Left ventricle myocardium inferior (tissue), 1 donor: ENCODE measurements at regions not wholly inside any gene's neighbourhood (a gene's known extent, or its start where the extent isn't known, plus 50 kb on each side); places are given as distances from the start of the nearest gene placed in this dataset.

Experiments
- DNase-seq: peaks from one replicate; pipeline ENCODE4 v3.0.0-alpha.2; 2020
- H3K27ac ChIP-seq: fragments of 200-600 bp; replicated peaks from 2 replicates; pipeline ENCODE4 v1.8.0; 2021
- H3K27me3 ChIP-seq: fragments of 200-600 bp; 2 replicates; pipeline ENCODE4 v1.8.0; 2021; ENCODE audit warnings: low read depth
- H3K36me3 ChIP-seq: fragments of 200-600 bp; 2 replicates; pipeline ENCODE4 v1.8.0; 2021
- H3K4me1 ChIP-seq: fragments of 200-600 bp; 2 replicates; pipeline ENCODE4 v1.8.0; 2021
- H3K4me3 ChIP-seq: fragments of 200-600 bp; 2 replicates; pipeline ENCODE4 v1.8.0; 2021; ENCODE audit warnings: mild to moderate bottlenecking, moderate library complexity
- H3K9me3 ChIP-seq: fragments of 200-600 bp; replicated peaks from 2 replicates; pipeline ENCODE4 v1.8.0; 2021
- CTCF ChIP-seq: fragments of 200-600 bp; IDR thresholded peaks from 2 replicates; pipeline ENCODE4 v1.8.0; 2021; ENCODE audit warnings: antibody characterized with exemption, mild to moderate bottlenecking, borderline replicate concordance
- intact Hi-C: fragments of 100-400 bp; cut with micrococcal nuclease; formaldehyde crosslinking; loops from one replicate; pipeline ENCODE4 v1.11.0; 2022
- donor health status: DM: no; HTN: yes; CAD: no; lungs with severe emphysema.

- intact Hi-C loops = no loop called here
- Histone ChIP-seq H3K36me3 (no peaks in the 10 kb centered on the region), H3K4me1 (peaks cover 8% of the 10 kb centered on the region), H3K9me3 (peaks cover 14% of the 10 kb centered on the region), H3K27ac (no peak overlapping the region), H3K27me3 (no peaks in the 10 kb centered on the region), H3K4me3 (no peak overlapping the region)
- no peak for DNase-seq
- TF ChIP-seq CTCF = no peak
Measured at GRCh38 chr13:34257966-34258365, 440.0 kb downstream of the RFC3 start.

- no peak for DNase-seq
- Histone ChIP-seq H3K36me3 (no peaks in the 10 kb centered on the region), H3K9me3 (peaks cover 14% of the 10 kb centered on the region), H3K4me3 (no peak overlapping the region), H3K27me3 (no peaks in the 10 kb centered on the region), H3K4me1 (peaks cover 8% of the 10 kb centered on the region), H3K27ac (no peak overlapping the region)
- TF ChIP-seq CTCF = no peak
- intact Hi-C loops = no loop called here
Measured at GRCh38 chr13:34258646-34259386, 440.9 kb downstream of the RFC3 start.

- Histone ChIP-seq H3K4me3 (no peak overlapping the region), H3K27me3 (no peaks in the 10 kb centered on the region), H3K4me1 (peaks cover 5% of the 10 kb centered on the region), H3K27ac (no peak overlapping the region), H3K9me3 (peaks cover 7% of the 10 kb centered on the region), H3K36me3 (no peaks in the 10 kb centered on the region)
- TF ChIP-seq CTCF = no peak
- intact Hi-C loops = no loop called here
- DNase-seq = no peak
Measured at GRCh38 chr13:34263681-34264080, 445.7 kb downstream of the RFC3 start.

- H3K36me3 ChIP-seq = no peaks in the 10 kb centered on the region
- no peaks in the 10 kb centered on the region for H3K4me1 ChIP-seq
- DNase-seq = no peak
- no peak overlapping the region for H3K4me3 ChIP-seq
- no peak for TF ChIP-seq CTCF
- intact Hi-C loops = no loop called here
- no peaks in the 10 kb centered on the region for H3K27me3 ChIP-seq
- peaks cover 7% of the 10 kb centered on the region for H3K9me3 ChIP-seq
- H3K27ac ChIP-seq = no peak overlapping the region
Measured at GRCh38 chr13:34265046-34265679, 447.2 kb downstream of the RFC3 start.

GRCh38 chr13:34276764-34277163, 458.8 kb downstream of the RFC3 start:
- Histone ChIP-seq H3K27me3 (no peaks in the 10 kb centered on the region), H3K4me3 (no peak overlapping the region), H3K9me3 (no peaks in the 10 kb centered on the region), H3K27ac (no peak overlapping the region), H3K4me1 (no peaks in the 10 kb centered on the region), H3K36me3 (no peaks in the 10 kb centered on the region)
- intact Hi-C loops = no loop called here
- no peak for DNase-seq
- no peak for TF ChIP-seq CTCF
